ENCODE measurements at regions not wholly inside any gene's neighbourhood (a gene's known extent, or its start where the extent isn't known, plus 50 kb on each side); places are given as distances from the start of the nearest gene placed in this dataset.

DNA sequence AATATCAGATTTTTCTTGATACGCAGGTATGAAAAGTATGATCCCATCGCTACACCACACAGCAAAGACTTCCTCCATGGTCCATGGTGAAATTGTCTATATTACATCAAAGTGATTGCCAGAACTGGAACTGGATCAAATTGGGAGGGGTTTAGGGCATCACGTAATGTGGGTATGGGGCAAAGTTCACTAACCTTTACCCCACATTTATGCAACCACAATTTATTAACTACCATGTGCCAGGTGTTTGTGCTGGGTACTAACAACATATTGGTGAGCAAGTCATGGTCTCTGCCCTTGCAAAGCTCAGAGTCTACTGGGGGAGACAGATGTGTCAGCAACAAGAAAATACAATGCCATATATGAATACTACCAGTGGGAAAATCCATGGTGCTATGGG, 258.9 kb downstream of the SUDS3 start:
- no peaks in the 10 kb centered on the region for H3K9me2 ChIP-seq (ENCODE audit: insufficient read depth)
- no peaks in the 10 kb centered on the region for H4K20me1 ChIP-seq (ENCODE audit: insufficient read depth)
- intact Hi-C loops (cut with micrococcal nuclease; ENCODE audit: unreplicated experiment), result no loop called here
- CTCF ChIA-PET, result no interaction called here
- H3K27me3 ChIP-seq (ENCODE audit: insufficient read depth, low read depth), result peaks cover 4% of the 10 kb centered on the region
- no peak for TF ChIP-seq CTCF (conservative IDR thresholded peaks at IDR 0.05)
- no peak for TF ChIP-seq EZH2 (IDR thresholded peaks at IDR 0.05; ENCODE audit: low read depth)
- no peak overlapping the region for H3K4me3 ChIP-seq
- H3K9me3 ChIP-seq (ENCODE audit: insufficient read depth, low read depth), result no peaks in the 10 kb centered on the region
- H3K36me3 ChIP-seq (ENCODE audit: low read depth), result no peaks in the 10 kb centered on the region
- no peak overlapping the region for H2AFZ ChIP-seq
- H3F3A ChIP-seq (ENCODE audit: insufficient read depth, low read depth), result no peaks in the 10 kb centered on the region
- DNase-seq, result no peak
- H3K27ac ChIP-seq, result no peak overlapping the region
- H3K79me2 ChIP-seq (ENCODE audit: low read depth), result no peaks in the 10 kb centered on the region
- no peaks in the 10 kb centered on the region for H3K4me1 ChIP-seq (replicated peaks; ENCODE audit: insufficient read depth)
- BruUV-seq (replicated peaks), result no TSS peak
- POLR2A ChIA-PET (ENCODE audit: unreplicated experiment), result no interaction called here
- H3K4me2 ChIP-seq, result no peak overlapping the region

- no peaks in the 10 kb centered on the region for H3K9me2 ChIP-seq (ENCODE audit: insufficient read depth)
- H3K4me2 ChIP-seq, result no peak overlapping the region
- no peaks in the 10 kb centered on the region for H3F3A ChIP-seq (ENCODE audit: insufficient read depth, low read depth)
- BruUV-seq (replicated peaks), result no TSS peak
- no peaks in the 10 kb centered on the region for H3K9me3 ChIP-seq (ENCODE audit: insufficient read depth, low read depth)
- peaks cover 4% of the 10 kb centered on the region for H3K27me3 ChIP-seq (ENCODE audit: insufficient read depth, low read depth)
- no peaks in the 10 kb centered on the region for H4K20me1 ChIP-seq (ENCODE audit: insufficient read depth)
- DNase-seq, result no peak
- no peak overlapping the region for H3K27ac ChIP-seq
- H3K4me3 ChIP-seq, result no peak overlapping the region
- CTCF ChIA-PET, result no interaction called here
- POLR2A ChIA-PET (ENCODE audit: unreplicated experiment), result no interaction called here
- TF ChIP-seq EZH2 (IDR thresholded peaks at IDR 0.05; ENCODE audit: low read depth), result no peak
- no peaks in the 10 kb centered on the region for H3K4me1 ChIP-seq (replicated peaks; ENCODE audit: insufficient read depth)
- intact Hi-C loops (cut with micrococcal nuclease; ENCODE audit: unreplicated experiment), result no loop called here
- H2AFZ ChIP-seq, result no peak overlapping the region
- no peaks in the 10 kb centered on the region for H3K79me2 ChIP-seq (ENCODE audit: low read depth)
- no peaks in the 10 kb centered on the region for H3K36me3 ChIP-seq (ENCODE audit: low read depth)
These were observed 261.5 kb downstream of the SUDS3 start for GRCh38 chr12:118637767-118638370.

GRCh38 chr12:118641249-118641648, 264.9 kb downstream of the SUDS3 start:
- Histone ChIP-seq H3K27ac (no peak overlapping the region), H3F3A (ENCODE audit: insufficient read depth, low read depth) (no peaks in the 10 kb centered on the region), H3K4me2 (no peak overlapping the region), H3K4me1 (replicated peaks; ENCODE audit: insufficient read depth) (no peaks in the 10 kb centered on the region), H3K9me2 (ENCODE audit: insufficient read depth) (no peaks in the 10 kb centered on the region), H4K20me1 (ENCODE audit: insufficient read depth) (no peaks in the 10 kb centered on the region), H3K9me3 (ENCODE audit: insufficient read depth, low read depth) (no peaks in the 10 kb centered on the region; the same call in 1 of the 2 replicates), H3K79me2 (ENCODE audit: low read depth) (no peaks in the 10 kb centered on the region), H3K4me3 (no peak overlapping the region), H3K27me3 (ENCODE audit: insufficient read depth, low read depth) (peaks cover 4% of the 10 kb centered on the region), H2AFZ (no peak overlapping the region), H3K36me3 (ENCODE audit: low read depth) (no peaks in the 10 kb centered on the region)
- no peak for DNase-seq
- intact Hi-C loops (cut with micrococcal nuclease; ENCODE audit: unreplicated experiment), result no loop called here
- ChIA-PET CTCF (no interaction called here), POLR2A (ENCODE audit: unreplicated experiment) (no interaction called here)
- no TSS peak for BruUV-seq (replicated peaks)
- no peak for TF ChIP-seq EZH2 (IDR thresholded peaks at IDR 0.05; ENCODE audit: low read depth)
- TF ChIP-seq CTCF (conservative IDR thresholded peaks at IDR 0.05), result no peak

GRCh38 chr12:118645219-118645618, 268.9 kb downstream of the SUDS3 start:
- intact Hi-C loops (cut with micrococcal nuclease; ENCODE audit: unreplicated experiment), result no loop called here
- TF ChIP-seq EZH2 (IDR thresholded peaks at IDR 0.05; ENCODE audit: low read depth) (no peak), CTCF (conservative IDR thresholded peaks at IDR 0.05) (no peak)
- no peaks in the 10 kb centered on the region for H3K36me3 ChIP-seq (ENCODE audit: low read depth)

More at GRCh38 chr12:118645219-118645618, 268.9 kb downstream of the SUDS3 start:
- no peaks in the 10 kb centered on the region for H3K79me2 ChIP-seq (ENCODE audit: low read depth)
- H4K20me1 ChIP-seq (ENCODE audit: insufficient read depth), result no peaks in the 10 kb centered on the region
- no peak overlapping the region for H2AFZ ChIP-seq
- ChIA-PET CTCF (no interaction called here), POLR2A (ENCODE audit: unreplicated experiment) (no interaction called here)
- no peak overlapping the region for H3K4me3 ChIP-seq
- no peaks in the 10 kb centered on the region for H3K4me1 ChIP-seq (replicated peaks; ENCODE audit: insufficient read depth)
- no peaks in the 10 kb centered on the region; the same call in 1 of the 2 replicates for H3K9me3 ChIP-seq (ENCODE audit: insufficient read depth, low read depth)
- H3K4me2 ChIP-seq, result no peak overlapping the region
- H3F3A ChIP-seq (ENCODE audit: insufficient read depth, low read depth), result no peaks in the 10 kb centered on the region
- DNase-seq, result no peak
- H3K27ac ChIP-seq, result no peak overlapping the region
- no TSS peak for BruUV-seq (replicated peaks)
- H3K9me2 ChIP-seq (ENCODE audit: insufficient read depth), result no peaks in the 10 kb centered on the region
- no peaks in the 10 kb centered on the region for H3K27me3 ChIP-seq (ENCODE audit: insufficient read depth, low read depth)

All from PC-9 (cell line).